Natural killer cell (primary cell): ENCODE measurements at regions not wholly inside any gene's neighbourhood (a gene's known extent, or its start where the extent isn't known, plus 50 kb on each side); places are given as distances from the start of the nearest gene placed in this dataset.

ENCODE experiments used
- ATAC-seq, 3 donors: fragments of 150-1000 bp in 2 of 3; fragments of 200-7000 bp in 1 of 3; cut with Tn5 transposase; 1 replicate in 1 of 3; 2 replicates in 2 of 3; pipeline ENCODE4 v1.10.0; 2021; ENCODE audit warnings: mild to moderate bottlenecking in 2 of 3, moderate library complexity in 2 of 3
- DNase-seq, 2 donors: peaks; one replicate each; pipeline versions ENCODE4 v3.0.0 to v3.0.0-alpha.2; 2013 to 2021; ENCODE audit warnings: mixed read lengths in 1 of 2
- H3K27ac ChIP-seq: one replicate; pipeline ENCODE4 v1.5.1; 2013; ENCODE audit warnings: mild to moderate bottlenecking, low read length
- H3K27me3 ChIP-seq: one replicate; pipeline ENCODE4 v1.6.1; 2013; ENCODE audit warnings: low read length; ENCODE audit not compliant: control insufficient read depth, insufficient read depth
- H3K36me3 ChIP-seq: one replicate; pipeline ENCODE4 v1.6.1; 2013; ENCODE audit warnings: low read length; ENCODE audit not compliant: control insufficient read depth, insufficient read depth
- H3K4me1 ChIP-seq: one replicate; pipeline ENCODE4 v1.6.1; 2013; ENCODE audit warnings: low read length; ENCODE audit not compliant: control insufficient read depth, insufficient read depth
- H3K4me3 ChIP-seq: one replicate; pipeline ENCODE4 v1.5.1; 2013; ENCODE audit warnings: low read length
- H3K9me3 ChIP-seq: one replicate; pipeline ENCODE4 v1.6.1; 2013; ENCODE audit warnings: low read length; ENCODE audit not compliant: control insufficient read depth, insufficient read depth
- H3K27ac Mint-ChIP-seq, 2 donors: one replicate each; pipeline ENCODE4 v1.8.0; 2022; ENCODE audit warnings: mild to moderate bottlenecking in 2 of 2, mixed read lengths in 2 of 2, moderate library complexity in 1 of 2
- H3K27me3 Mint-ChIP-seq, 2 donors: one replicate each; pipeline ENCODE4 v1.8.0; 2022; ENCODE audit warnings: low read depth in 2 of 2, mixed read lengths in 2 of 2
- H3K36me3 Mint-ChIP-seq: one replicate; pipeline ENCODE4 v1.8.0; 2022; ENCODE audit warnings: mixed read lengths
- H3K4me1 Mint-ChIP-seq, 2 donors: one replicate each; pipeline ENCODE4 v1.8.0; 2022; ENCODE audit warnings: mixed read lengths in 2 of 2
- H3K4me3 Mint-ChIP-seq: one replicate; pipeline ENCODE4 v1.8.0; 2022; ENCODE audit warnings: mild to moderate bottlenecking, moderate library complexity, mixed read lengths
- H3K9me3 Mint-ChIP-seq, 2 donors: one replicate each; pipeline ENCODE4 v1.8.0; 2022; ENCODE audit warnings: mixed read lengths in 2 of 2
- WGBS: methylation state at CpG from one replicate; pipeline ENCODE4 v1.1.7; 2013; ENCODE audit warnings: missing lambda C conversion rate; ENCODE audit not compliant: insufficient coverage; 5-methylcytosine and 5-hydroxymethylcytosine counted together
- intact Hi-C: fragments of 100-400 bp; cut with micrococcal nuclease; formaldehyde crosslinking; loops from one replicate; pipeline ENCODE4 v1.14.2; 2022
- TF ChIP-seq, protein P1 (sequence below): fragments of 200-600 bp; IDR thresholded peaks from one replicate; pipeline ENCODE4 v1.8.0; 2022; ENCODE audit warnings: antibody characterized with exemption

DNA sequence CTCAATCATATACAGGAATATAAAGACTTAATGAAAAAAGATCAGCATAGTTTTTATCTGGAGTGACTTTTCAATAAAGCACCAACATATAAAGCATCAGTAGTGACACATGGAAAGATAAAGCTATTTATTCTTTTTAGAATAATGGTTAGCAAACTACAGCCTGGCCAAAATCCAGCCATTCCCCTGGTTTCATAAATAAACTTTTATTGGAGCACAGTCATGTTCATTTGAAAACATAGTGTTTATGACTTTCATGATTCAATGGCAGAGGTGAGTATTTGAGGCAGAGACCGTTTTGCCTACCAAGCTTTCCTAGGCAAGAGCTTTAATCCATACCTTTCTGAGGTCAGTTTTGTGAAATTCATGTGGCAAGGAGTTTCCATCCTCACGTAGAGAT, 153.5 kb downstream of the RPS12 start:
- Histone ChIP-seq H3K36me3 (no peaks in the 10 kb centered on the region), H3K4me1 (no peaks in the 10 kb centered on the region), H3K27me3 (peaks cover 3% of the 10 kb centered on the region), H3K9me3 (no peaks in the 10 kb centered on the region), H3K4me3 (no peak overlapping the region), H3K27ac (no peak overlapping the region)
- H3K9me3 Mint-ChIP-seq, result no peaks in the 10 kb centered on the region
- 63% methylated on average over 2 of the region's 2 CpGs for WGBS
- intact Hi-C loops, result no loop called here
- H3K4me1 Mint-ChIP-seq, result no peaks in the 10 kb centered on the region
- TF ChIP-seq, protein P1, sequence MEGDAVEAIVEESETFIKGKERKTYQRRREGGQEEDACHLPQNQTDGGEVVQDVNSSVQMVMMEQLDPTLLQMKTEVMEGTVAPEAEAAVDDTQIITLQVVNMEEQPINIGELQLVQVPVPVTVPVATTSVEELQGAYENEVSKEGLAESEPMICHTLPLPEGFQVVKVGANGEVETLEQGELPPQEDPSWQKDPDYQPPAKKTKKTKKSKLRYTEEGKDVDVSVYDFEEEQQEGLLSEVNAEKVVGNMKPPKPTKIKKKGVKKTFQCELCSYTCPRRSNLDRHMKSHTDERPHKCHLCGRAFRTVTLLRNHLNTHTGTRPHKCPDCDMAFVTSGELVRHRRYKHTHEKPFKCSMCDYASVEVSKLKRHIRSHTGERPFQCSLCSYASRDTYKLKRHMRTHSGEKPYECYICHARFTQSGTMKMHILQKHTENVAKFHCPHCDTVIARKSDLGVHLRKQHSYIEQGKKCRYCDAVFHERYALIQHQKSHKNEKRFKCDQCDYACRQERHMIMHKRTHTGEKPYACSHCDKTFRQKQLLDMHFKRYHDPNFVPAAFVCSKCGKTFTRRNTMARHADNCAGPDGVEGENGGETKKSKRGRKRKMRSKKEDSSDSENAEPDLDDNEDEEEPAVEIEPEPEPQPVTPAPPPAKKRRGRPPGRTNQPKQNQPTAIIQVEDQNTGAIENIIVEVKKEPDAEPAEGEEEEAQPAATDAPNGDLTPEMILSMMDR, result no peak
- H3K27ac Mint-ChIP-seq, result no peak overlapping the region
- peaks cover 0 to 7% of the 10 kb centered on the region in 2 donors for H3K27me3 Mint-ChIP-seq
- H3K4me3 Mint-ChIP-seq, result no peak overlapping the region
- no peaks in the 10 kb centered on the region for H3K36me3 Mint-ChIP-seq
- DNase-seq (no peak), ATAC-seq (no peak)

DNA sequence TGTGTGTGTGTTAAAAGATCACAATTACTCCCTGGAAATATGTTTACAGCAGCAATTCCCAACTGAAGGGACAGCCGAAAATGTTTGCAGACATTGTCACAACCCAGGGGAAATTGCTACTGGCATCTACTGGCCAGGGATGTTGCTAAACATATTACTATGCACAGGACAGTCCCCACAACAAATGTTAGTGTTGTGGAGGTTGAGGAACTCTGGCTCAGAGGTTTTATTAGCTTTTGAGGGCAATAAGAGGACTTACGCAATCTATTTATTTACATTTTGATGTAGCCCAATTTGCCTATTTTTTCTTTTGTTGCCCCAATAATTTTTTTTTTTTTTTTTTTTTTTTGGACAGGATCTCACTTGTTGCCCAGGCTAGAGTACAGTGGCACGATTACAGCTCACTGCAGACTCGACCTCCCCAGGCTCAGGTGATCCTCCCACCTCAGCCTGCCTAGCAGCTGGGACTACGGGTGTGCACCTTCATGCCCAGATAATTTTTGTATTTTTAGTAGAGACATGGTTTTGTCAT, 154.1 kb downstream of the RPS12 start:
- Histone ChIP-seq H3K9me3 (no peaks in the 10 kb centered on the region), H3K4me1 (no peaks in the 10 kb centered on the region), H3K27me3 (peaks cover 3% of the 10 kb centered on the region), H3K36me3 (no peaks in the 10 kb centered on the region), H3K27ac (no peak overlapping the region), H3K4me3 (no peak overlapping the region)
- H3K27ac Mint-ChIP-seq, result no peak overlapping the region
- no peak overlapping the region for H3K4me3 Mint-ChIP-seq
- ATAC-seq (no peak), DNase-seq (no peak)
- no peaks in the 10 kb centered on the region for H3K9me3 Mint-ChIP-seq
- peaks cover 0 to 7% of the 10 kb centered on the region in 2 donors for H3K27me3 Mint-ChIP-seq
- intact Hi-C loops, result no loop called here
- WGBS, result 78% methylated on average over 5 of the region's 5 CpGs
- TF ChIP-seq, protein P1, result no peak
- no peaks in the 10 kb centered on the region for H3K36me3 Mint-ChIP-seq
- no peaks in the 10 kb centered on the region for H3K4me1 Mint-ChIP-seq

DNA sequence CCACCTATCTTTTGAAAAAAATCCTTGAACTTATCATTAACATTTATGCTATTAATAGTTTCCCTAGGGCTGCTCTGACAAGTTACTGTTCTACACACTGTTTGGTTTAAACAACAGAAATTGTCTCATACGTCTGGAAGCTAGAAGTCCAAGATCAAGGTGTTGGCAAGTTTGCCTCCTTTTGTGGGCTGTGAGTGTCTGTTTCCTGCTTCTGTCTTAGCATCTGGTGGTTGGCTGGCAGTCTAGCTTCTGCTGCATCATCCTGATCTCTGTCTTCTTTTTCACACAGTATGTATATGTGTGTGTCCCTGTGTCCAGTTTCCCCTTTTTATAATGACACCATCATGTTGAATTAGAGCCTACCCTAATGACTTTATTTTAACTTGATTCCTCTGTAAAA, 154.8 kb downstream of the RPS12 start:
- Mint-ChIP-seq H3K27me3 (peaks cover 0 to 7% of the 10 kb centered on the region in 2 donors), H3K9me3 (no peaks in the 10 kb centered on the region), H3K4me3 (no peak overlapping the region), H3K27ac (no peak overlapping the region), H3K4me1 (no peaks in the 10 kb centered on the region), H3K36me3 (no peaks in the 10 kb centered on the region)
- Histone ChIP-seq H3K9me3 (no peaks in the 10 kb centered on the region), H3K4me1 (no peaks in the 10 kb centered on the region), H3K27me3 (peaks cover 3% of the 10 kb centered on the region), H3K4me3 (no peak overlapping the region), H3K36me3 (no peaks in the 10 kb centered on the region), H3K27ac (no peak overlapping the region)
- TF ChIP-seq, protein P1, result no peak
- DNase-seq, result no peak
- intact Hi-C loops, result no loop called here
- WGBS, result 0% methylated on average over 1 of the region's 1 CpG
- no peak for ATAC-seq

GRCh38 chr6:132971676-132972075, 157.3 kb downstream of the RPS12 start:
- H3K36me3 Mint-ChIP-seq, result no peaks in the 10 kb centered on the region
- WGBS, result 78% methylated on average over 3 of the region's 3 CpGs
- no peak overlapping the region for H3K27ac ChIP-seq
- TF ChIP-seq, protein P1, result no peak
- H3K4me1 ChIP-seq, result no peaks in the 10 kb centered on the region
- H3K9me3 Mint-ChIP-seq, result no peaks in the 10 kb centered on the region
- no peak overlapping the region for H3K4me3 ChIP-seq
- H3K27me3 ChIP-seq, result peaks cover 3% of the 10 kb centered on the region
- peaks cover 0 to 7% of the 10 kb centered on the region in 2 donors for H3K27me3 Mint-ChIP-seq
- DNase-seq, result no peak
- no peak overlapping the region for H3K4me3 Mint-ChIP-seq
- H3K36me3 ChIP-seq, result no peaks in the 10 kb centered on the region
- H3K9me3 ChIP-seq, result no peaks in the 10 kb centered on the region
- ATAC-seq, result no peak
- no peak overlapping the region for H3K27ac Mint-ChIP-seq
- H3K4me1 Mint-ChIP-seq, result no peaks in the 10 kb centered on the region
- intact Hi-C loops, result no loop called here
